ENCODE measurements at regions not wholly inside any gene's neighbourhood (a gene's known extent, or its start where the extent isn't known, plus 50 kb on each side); places are given as distances from the start of the nearest gene placed in this dataset.

GRCh38 chr9:17906841-17907778 lies 328.2 kb downstream of the SH3GL2 start:
- Mint-ChIP-seq H3K27ac (no peak overlapping the region), H3K4me3 (peak overlapping the region in 1 of 8 donors; percentile 42), H3K4me1 (no peaks in the 10 kb centered on the region)

GRCh38 chr9:17907779-17908508 lies 329.1 kb downstream of the SH3GL2 start:
- no peak overlapping the region for H3K4me3 Mint-ChIP-seq
- DNase-seq = no peak

More at GRCh38 chr9:17906841-17907778, 328.2 kb downstream of the SH3GL2 start:
- peaks cover 0 to 7% of the 10 kb centered on the region in 2 donors for H3K36me3 Mint-ChIP-seq
- H3K9me3 Mint-ChIP-seq = peaks cover 4 to 18% (median 12%) of the 10 kb centered on the region in 7 donors
- ATAC-seq (ENCODE audit: low read depth in 2 of 2) = no peak
- no peak for DNase-seq
- H3K27me3 Mint-ChIP-seq = peaks cover 29 to 46% (median 42%) of the 10 kb centered on the region in 3 donors

GRCh38 chr9:17926246-17926645 lies 347.4 kb downstream of the SH3GL2 start:
- no peak overlapping the region for H3K4me3 Mint-ChIP-seq
- H3K36me3 Mint-ChIP-seq = no peaks in the 10 kb centered on the region

More at GRCh38 chr9:17907779-17908508, 329.1 kb downstream of the SH3GL2 start:
- no peak overlapping the region for H3K27ac Mint-ChIP-seq
- peaks cover 0 to 7% of the 10 kb centered on the region in 2 donors for H3K36me3 Mint-ChIP-seq
- H3K9me3 Mint-ChIP-seq = peaks cover 2 to 13% (median 4%) of the 10 kb centered on the region in 7 donors
- peaks cover 21 to 40% (median 38%) of the 10 kb centered on the region in 3 donors for H3K27me3 Mint-ChIP-seq
- no peaks in the 10 kb centered on the region for H3K4me1 Mint-ChIP-seq
- ATAC-seq (ENCODE audit: low read depth in 2 of 2) = no peak

GRCh38 chr9:17927616-17928015 lies 348.8 kb downstream of the SH3GL2 start:
- Mint-ChIP-seq H3K4me3 (no peak overlapping the region), H3K9me3 (peaks cover 0 to 11% (median 3%) of the 10 kb centered on the region in 7 donors), H3K4me1 (no peaks in the 10 kb centered on the region), H3K27me3 (no peaks in the 10 kb centered on the region), H3K36me3 (no peaks in the 10 kb centered on the region), H3K27ac (no peak overlapping the region)
- no peak for ATAC-seq (ENCODE audit: low read depth in 2 of 2)
- no peak for DNase-seq

More at GRCh38 chr9:17926246-17926645, 347.4 kb downstream of the SH3GL2 start:
- Mint-ChIP-seq H3K27me3 (no peaks in the 10 kb centered on the region), H3K9me3 (peaks cover 0 to 11% (median 3%) of the 10 kb centered on the region in 7 donors), H3K27ac (no peak overlapping the region), H3K4me1 (no peaks in the 10 kb centered on the region)
- DNase-seq = no peak
- ATAC-seq (ENCODE audit: low read depth in 2 of 2) = no peak

GRCh38 chr9:17928228-17928627 lies 349.4 kb downstream of the SH3GL2 start:
- H3K4me1 Mint-ChIP-seq = no peaks in the 10 kb centered on the region
- DNase-seq = no peak
- no peak overlapping the region for H3K4me3 Mint-ChIP-seq
- no peaks in the 10 kb centered on the region for H3K36me3 Mint-ChIP-seq
- H3K27ac Mint-ChIP-seq = no peak overlapping the region
- ATAC-seq (ENCODE audit: low read depth in 2 of 2) = no peak
- H3K9me3 Mint-ChIP-seq = peaks cover 0 to 11% (median 3%) of the 10 kb centered on the region in 7 donors
- H3K27me3 Mint-ChIP-seq = no peaks in the 10 kb centered on the region

GRCh38 chr9:17928768-17929167 lies 349.9 kb downstream of the SH3GL2 start:
- DNase-seq = no peak
- H3K27me3 Mint-ChIP-seq = no peaks in the 10 kb centered on the region
- H3K4me1 Mint-ChIP-seq = no peaks in the 10 kb centered on the region
- no peak overlapping the region for H3K4me3 Mint-ChIP-seq
- no peaks in the 10 kb centered on the region for H3K36me3 Mint-ChIP-seq
- H3K9me3 Mint-ChIP-seq = peaks cover 0 to 11% (median 3%) of the 10 kb centered on the region in 7 donors
- no peak for ATAC-seq (ENCODE audit: low read depth in 2 of 2)
- no peak overlapping the region for H3K27ac Mint-ChIP-seq

GRCh38 chr9:17929506-17929905 lies 350.6 kb downstream of the SH3GL2 start:
- H3K27me3 Mint-ChIP-seq = no peaks in the 10 kb centered on the region
- DNase-seq (no peak), ATAC-seq (ENCODE audit: low read depth in 2 of 2) (no peak)
- H3K27ac Mint-ChIP-seq = no peak overlapping the region
- peaks cover 0 to 11% (median 3%) of the 10 kb centered on the region in 7 donors for H3K9me3 Mint-ChIP-seq
- H3K4me1 Mint-ChIP-seq = no peaks in the 10 kb centered on the region
- H3K36me3 Mint-ChIP-seq = no peaks in the 10 kb centered on the region
- H3K4me3 Mint-ChIP-seq = no peak overlapping the region

- DNase-seq = no peak
- Mint-ChIP-seq H3K9me3 (peaks cover 0 to 11% (median 3%) of the 10 kb centered on the region in 7 donors), H3K4me3 (no peak overlapping the region), H3K36me3 (no peaks in the 10 kb centered on the region), H3K4me1 (no peaks in the 10 kb centered on the region), H3K27ac (no peak overlapping the region), H3K27me3 (no peaks in the 10 kb centered on the region)
- no peak for ATAC-seq (ENCODE audit: low read depth in 2 of 2)
These were observed 351.2 kb downstream of the SH3GL2 start for GRCh38 chr9:17930071-17930470.

- DNase-seq (no peak), ATAC-seq (ENCODE audit: low read depth in 2 of 2) (no peak)
- Mint-ChIP-seq H3K9me3 (peaks cover 0 to 8% (median 3%) of the 10 kb centered on the region in 7 donors), H3K27ac (no peak overlapping the region), H3K36me3 (no peaks in the 10 kb centered on the region), H3K4me3 (no peak overlapping the region), H3K27me3 (no peaks in the 10 kb centered on the region), H3K4me1 (no peaks in the 10 kb centered on the region)
These were observed 357.5 kb downstream of the SH3GL2 start for GRCh38 chr9:17936365-17936764.

GRCh38 chr9:17938035-17938655 lies 359.3 kb downstream of the SH3GL2 start:
- Mint-ChIP-seq H3K4me1 (no peaks in the 10 kb centered on the region), H3K27me3 (no peaks in the 10 kb centered on the region), H3K36me3 (no peaks in the 10 kb centered on the region), H3K4me3 (no peak overlapping the region), H3K9me3 (peaks cover 0 to 9% (median 4%) of the 10 kb centered on the region in 7 donors), H3K27ac (no peak overlapping the region)
- no peak for ATAC-seq (ENCODE audit: low read depth in 2 of 2)
- no peak for DNase-seq

GRCh38 chr9:17942498-17942897 lies 363.6 kb downstream of the SH3GL2 start:
- DNase-seq (no peak), ATAC-seq (ENCODE audit: low read depth in 2 of 2) (no peak)
- H3K36me3 Mint-ChIP-seq = no peaks in the 10 kb centered on the region
- no peaks in the 10 kb centered on the region for H3K4me1 Mint-ChIP-seq
- no peaks in the 10 kb centered on the region for H3K27me3 Mint-ChIP-seq
- H3K27ac Mint-ChIP-seq = no peak overlapping the region
- H3K9me3 Mint-ChIP-seq = peaks cover 4 to 13% (median 6%) of the 10 kb centered on the region in 7 donors
- H3K4me3 Mint-ChIP-seq = no peak overlapping the region

GRCh38 chr9:17955409-17955808 lies 376.5 kb downstream of the SH3GL2 start:
- ATAC-seq (ENCODE audit: low read depth in 2 of 2) (no peak), DNase-seq (no peak)
- Mint-ChIP-seq H3K4me1 (no peaks in the 10 kb centered on the region), H3K27me3 (no peaks in the 10 kb centered on the region), H3K27ac (no peak overlapping the region), H3K4me3 (no peak overlapping the region), H3K9me3 (peaks cover 0 to 2% (median 0%) of the 10 kb centered on the region in 7 donors), H3K36me3 (no peaks in the 10 kb centered on the region)

- Mint-ChIP-seq H3K27ac (no peak overlapping the region), H3K4me3 (no peak overlapping the region), H3K9me3 (peaks cover 0 to 4% (median 0%) of the 10 kb centered on the region in 7 donors), H3K27me3 (no peaks in the 10 kb centered on the region), H3K4me1 (no peaks in the 10 kb centered on the region), H3K36me3 (no peaks in the 10 kb centered on the region)
- DNase-seq (no peak), ATAC-seq (ENCODE audit: low read depth in 2 of 2) (no peak)
These were observed 379.5 kb downstream of the SH3GL2 start for GRCh38 chr9:17958363-17958762.

Data from naive B cell (primary cell).